GM18520 (cell line): ENCODE measurements at regions not wholly inside any gene's neighbourhood (a gene's known extent, or its start where the extent isn't known, plus 50 kb on each side); places are given as distances from the start of the nearest gene placed in this dataset.
"Not testable (repeated sequence)": the region's sequence is repeated elsewhere in the genome, so short reads cannot be mapped to it uniquely, and the experiment has no call there.

Source experiments
- ATAC-seq: cut with Tn5 transposase; IDR thresholded peaks from one replicate; pipeline ENCODE4 v1.9.1; 2021; ENCODE audit not compliant: unreplicated experiment

- not testable (repeated sequence) for ATAC-seq
Observed at GRCh38 chr3:125791021-125791420, 178.0 kb upstream of the ROPN1B start.

- ATAC-seq = not testable (repeated sequence)
Observed at GRCh38 chr3:125810010-125810409, 159.0 kb upstream of the ROPN1B start.

GRCh38 chr3:125822175-125822574 is 146.8 kb upstream of the ROPN1B start:
- not testable (repeated sequence) for ATAC-seq

- not testable (repeated sequence) for ATAC-seq
Observed at GRCh38 chr3:125831005-125831750, 137.8 kb upstream of the ROPN1B start.

- ATAC-seq = not testable (repeated sequence)
Observed at GRCh38 chr3:125835562-125835961, 133.4 kb upstream of the ROPN1B start.

- not testable (repeated sequence) for ATAC-seq
Observed at GRCh38 chr3:125836011-125836551, 132.9 kb upstream of the ROPN1B start.

- ATAC-seq = not testable (repeated sequence)
Observed at GRCh38 chr3:125836786-125837185, 132.2 kb upstream of the ROPN1B start.

GRCh38 chr3:125838857-125839256 is 130.1 kb upstream of the ROPN1B start:
- not testable (repeated sequence) for ATAC-seq

- not testable (repeated sequence) for ATAC-seq
Observed at GRCh38 chr3:125840465-125840864, 128.5 kb upstream of the ROPN1B start.

GRCh38 chr3:125847966-125848365 is 121.0 kb upstream of the ROPN1B start:
- not testable (repeated sequence) for ATAC-seq

- not testable (repeated sequence) for ATAC-seq
Observed at GRCh38 chr3:125855006-125855405, 114.0 kb upstream of the ROPN1B start.

GRCh38 chr3:125860547-125860946 is 108.4 kb upstream of the ROPN1B start:
- not testable (repeated sequence) for ATAC-seq

- not testable (repeated sequence) for ATAC-seq
Observed at GRCh38 chr3:125862841-125863254, 106.1 kb upstream of the ROPN1B start.

GRCh38 chr3:125864532-125864931 is 104.4 kb upstream of the ROPN1B start:
- not testable (repeated sequence) for ATAC-seq

- ATAC-seq = not testable (repeated sequence)
Observed at GRCh38 chr3:125886006-125886405, 83.0 kb upstream of the ROPN1B start.

- ATAC-seq = not testable (repeated sequence)
Observed at GRCh38 chr3:125899181-125899580, 69.8 kb upstream of the ROPN1B start.

- ATAC-seq = not testable (repeated sequence)
Observed at GRCh38 chr3:125901473-125901872, 67.5 kb upstream of the ROPN1B start.

- not testable (repeated sequence) for ATAC-seq
Observed at GRCh38 chr3:125903780-125904455, 65.1 kb upstream of the ROPN1B start.

- not testable (repeated sequence) for ATAC-seq
Observed at GRCh38 chr3:125907279-125907678, 61.7 kb upstream of the ROPN1B start.

- not testable (repeated sequence) for ATAC-seq
Observed at GRCh38 chr3:125910851-125911250, 58.1 kb upstream of the ROPN1B start.

GRCh38 chr3:125914608-125915436 is 54.2 kb upstream of the ROPN1B start:
- not testable (repeated sequence) for ATAC-seq
